ENCODE measurements at regions not wholly inside any gene's neighbourhood (a gene's known extent, or its start where the extent isn't known, plus 50 kb on each side); places are given as distances from the start of the nearest gene placed in this dataset.

DNA sequence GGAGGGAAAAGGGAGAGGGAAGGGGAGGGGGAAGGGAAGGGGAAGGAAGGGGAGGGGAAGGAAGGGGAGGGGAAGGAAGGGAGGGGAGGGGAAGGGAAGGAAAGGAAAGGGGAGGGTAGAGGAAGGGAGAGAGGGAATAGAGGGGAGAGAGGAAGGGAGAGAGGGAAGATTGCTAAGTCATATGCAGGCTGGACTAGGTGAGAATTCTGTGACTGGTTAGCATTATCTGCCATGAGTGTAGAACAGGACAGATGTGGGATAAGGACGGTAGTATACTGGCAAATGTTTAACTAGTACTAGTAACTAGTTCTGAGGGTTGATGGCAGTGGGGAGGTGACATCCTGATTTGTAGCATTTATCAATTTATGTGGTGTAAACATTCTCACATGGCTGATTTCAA lies 203.5 kb upstream of the RAD23B start:
- DNase-seq (ENCODE audit: low read depth, low spot score): no peak
- TF ChIP-seq, protein P1, sequence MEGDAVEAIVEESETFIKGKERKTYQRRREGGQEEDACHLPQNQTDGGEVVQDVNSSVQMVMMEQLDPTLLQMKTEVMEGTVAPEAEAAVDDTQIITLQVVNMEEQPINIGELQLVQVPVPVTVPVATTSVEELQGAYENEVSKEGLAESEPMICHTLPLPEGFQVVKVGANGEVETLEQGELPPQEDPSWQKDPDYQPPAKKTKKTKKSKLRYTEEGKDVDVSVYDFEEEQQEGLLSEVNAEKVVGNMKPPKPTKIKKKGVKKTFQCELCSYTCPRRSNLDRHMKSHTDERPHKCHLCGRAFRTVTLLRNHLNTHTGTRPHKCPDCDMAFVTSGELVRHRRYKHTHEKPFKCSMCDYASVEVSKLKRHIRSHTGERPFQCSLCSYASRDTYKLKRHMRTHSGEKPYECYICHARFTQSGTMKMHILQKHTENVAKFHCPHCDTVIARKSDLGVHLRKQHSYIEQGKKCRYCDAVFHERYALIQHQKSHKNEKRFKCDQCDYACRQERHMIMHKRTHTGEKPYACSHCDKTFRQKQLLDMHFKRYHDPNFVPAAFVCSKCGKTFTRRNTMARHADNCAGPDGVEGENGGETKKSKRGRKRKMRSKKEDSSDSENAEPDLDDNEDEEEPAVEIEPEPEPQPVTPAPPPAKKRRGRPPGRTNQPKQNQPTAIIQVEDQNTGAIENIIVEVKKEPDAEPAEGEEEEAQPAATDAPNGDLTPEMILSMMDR (IDR thresholded peaks at IDR 0.05; ENCODE audit: low read depth, low read length): no peak
- in situ Hi-C loops (cut with HindIII; ENCODE audit: low sequenced_read_pairs): no loop called here
- H3K4me3 ChIP-seq (ENCODE audit: low read depth, low read length): no peak overlapping the region

DNA sequence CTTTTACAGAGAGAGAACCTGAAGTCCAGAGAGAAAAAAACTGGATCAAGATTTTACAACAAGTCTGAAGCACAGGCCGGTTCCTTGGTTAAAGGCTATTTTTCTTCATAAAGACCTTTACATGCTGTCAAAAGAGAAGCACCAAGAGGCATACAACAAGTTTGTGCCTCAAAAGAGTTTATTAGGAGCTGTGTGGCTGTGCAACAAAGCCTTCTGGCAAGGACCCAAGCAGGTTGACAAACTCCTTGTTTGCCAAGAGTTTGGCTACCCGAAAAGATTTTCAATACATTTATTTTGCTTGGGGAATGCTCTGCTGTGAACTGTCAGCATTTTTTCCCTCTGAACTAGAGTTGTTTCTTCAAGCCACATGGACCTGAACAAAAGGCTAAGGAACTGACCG lies 202.9 kb upstream of the RAD23B start:
- in situ Hi-C loops (cut with HindIII; ENCODE audit: low sequenced_read_pairs): no loop called here
- TF ChIP-seq, protein P1 (IDR thresholded peaks at IDR 0.05; ENCODE audit: low read depth, low read length): no peak
- H3K4me3 ChIP-seq (ENCODE audit: low read depth, low read length): no peak overlapping the region
- DNase-seq (ENCODE audit: low read depth, low spot score): no peak

DNA sequence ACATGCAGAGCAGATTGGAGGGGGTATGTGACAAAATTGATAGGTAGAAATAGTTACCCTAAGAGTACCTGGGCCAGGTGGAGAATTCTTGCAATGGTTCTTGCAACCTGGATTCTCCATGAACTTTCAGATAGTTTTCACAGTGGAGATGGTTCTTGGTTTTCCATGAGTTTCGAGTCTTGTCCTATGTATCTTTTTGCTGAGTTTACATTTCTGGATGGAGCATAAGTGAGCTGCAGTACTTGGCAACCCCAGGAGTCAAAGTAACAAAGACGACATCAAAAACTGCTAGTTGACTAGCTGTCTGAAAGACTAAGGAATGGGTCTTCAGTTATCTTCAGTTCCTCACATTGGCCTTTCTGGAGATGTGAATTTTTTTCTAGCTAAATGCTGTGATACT lies 196.6 kb upstream of the RAD23B start:
- in situ Hi-C loops (cut with HindIII; ENCODE audit: low sequenced_read_pairs): no loop called here
- TF ChIP-seq, protein P1 (IDR thresholded peaks at IDR 0.05; ENCODE audit: low read depth, low read length): no peak
- DNase-seq (ENCODE audit: low read depth, low spot score): no peak
- no peak overlapping the region for H3K4me3 ChIP-seq (ENCODE audit: low read depth, low read length)

DNA sequence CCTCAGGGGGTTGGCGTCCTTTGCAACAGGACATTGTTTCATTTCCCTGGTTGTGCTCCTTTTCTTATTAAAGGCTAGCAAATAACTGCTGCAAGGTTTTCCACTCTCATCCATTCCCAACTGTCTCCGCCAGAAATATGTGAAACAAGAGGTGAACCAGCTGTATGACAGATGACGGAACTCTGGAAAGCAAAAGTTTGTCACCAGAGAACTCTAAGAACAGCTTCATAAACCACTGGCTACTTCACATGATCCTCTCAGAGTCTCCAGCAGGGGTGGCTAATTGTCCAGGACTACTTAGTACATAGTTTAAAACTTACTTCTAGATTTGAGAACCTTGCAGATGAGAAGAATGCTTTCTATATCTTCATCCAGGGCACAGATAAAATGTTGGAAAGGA lies 195.9 kb upstream of the RAD23B start:
- in situ Hi-C loops (cut with HindIII; ENCODE audit: low sequenced_read_pairs): no loop called here
- DNase-seq (ENCODE audit: low read depth, low spot score): no peak
- TF ChIP-seq, protein P1 (IDR thresholded peaks at IDR 0.05; ENCODE audit: low read depth, low read length): no peak

DNA sequence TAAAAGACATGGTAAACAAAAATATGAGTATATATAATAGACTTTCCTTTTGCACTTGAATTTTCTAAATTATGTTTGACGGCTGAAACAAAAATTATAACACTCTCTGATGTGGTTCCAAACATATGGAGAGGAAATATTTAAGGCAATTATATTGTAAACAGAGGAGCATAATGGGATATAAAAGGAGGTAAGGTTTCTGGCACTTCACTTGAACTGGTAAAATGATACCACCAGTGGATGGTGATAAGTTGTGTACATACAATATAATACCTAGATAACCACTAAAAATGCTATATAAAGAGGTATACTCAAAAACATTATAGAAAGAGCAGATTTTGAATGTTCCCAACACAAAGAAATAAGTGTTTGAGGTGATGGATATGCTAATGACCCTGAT lies 192.9 kb upstream of the RAD23B start:
- in situ Hi-C loops (cut with HindIII; ENCODE audit: low sequenced_read_pairs): no loop called here
- DNase-seq (ENCODE audit: low read depth, low spot score): no peak
- TF ChIP-seq, protein P1 (IDR thresholded peaks at IDR 0.05; ENCODE audit: low read depth, low read length): no peak
- no peak overlapping the region for H3K4me3 ChIP-seq (ENCODE audit: low read depth, low read length)

More for the DNA sequence above, 195.9 kb upstream of the RAD23B start:
- H3K4me3 ChIP-seq (ENCODE audit: low read depth, low read length): no peak overlapping the region

DNA sequence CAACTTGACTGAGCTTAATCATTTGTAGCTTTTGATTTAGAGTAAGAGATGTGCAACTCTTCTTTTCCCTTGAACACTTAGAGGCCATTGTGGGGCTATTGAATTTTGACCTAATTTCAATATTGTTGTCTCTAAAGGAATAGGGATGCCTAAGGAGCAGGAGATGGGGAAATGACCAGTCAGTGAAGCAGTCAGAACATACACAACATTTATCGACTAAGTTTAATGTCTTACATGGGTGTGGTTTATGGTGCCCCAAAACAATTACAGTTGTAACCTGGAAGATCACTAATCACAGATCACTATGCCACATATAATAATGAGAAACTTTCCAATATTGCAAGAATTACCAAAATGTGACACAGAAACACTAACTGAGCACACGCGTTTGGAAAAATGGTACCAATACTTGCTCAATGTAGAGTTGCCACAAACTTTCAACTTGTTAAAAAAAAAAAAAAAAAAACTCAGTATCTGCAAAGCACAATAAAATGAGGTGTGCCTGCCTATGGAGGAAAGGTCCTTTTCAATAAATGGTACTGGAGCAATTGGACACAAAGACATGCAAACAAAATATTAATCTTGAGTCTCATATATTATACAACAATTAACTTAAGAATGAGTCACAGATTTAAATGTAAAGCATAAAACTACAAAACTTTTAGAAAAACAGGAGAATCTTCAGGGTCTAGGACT lies 189.6 kb upstream of the RAD23B start:
- TF ChIP-seq, protein P1 (IDR thresholded peaks at IDR 0.05; ENCODE audit: low read depth, low read length): no peak
- in situ Hi-C loops (cut with HindIII; ENCODE audit: low sequenced_read_pairs): no loop called here
- H3K4me3 ChIP-seq (ENCODE audit: low read depth, low read length): no peak overlapping the region
- no peak for DNase-seq (ENCODE audit: low read depth, low spot score)
